NCI-H2107 (cell line): ENCODE measurements at regions not wholly inside any gene's neighbourhood (a gene's known extent, or its start where the extent isn't known, plus 50 kb on each side); places are given as distances from the start of the nearest gene placed in this dataset.

Experiments used
- DNase-seq: peaks from one replicate; lab custom pipeline; 2025; lab: John Stamatoyannopoulos, UW

- DNase-seq: no peak
Measured at GRCh38 chr2:216553482-216554240, 55.0 kb downstream of the RPL37A start.

GRCh38 chr2:216554286-216554685 lies 55.6 kb downstream of the RPL37A start:
- DNase-seq: no peak

GRCh38 chr2:216554755-216555154 lies 56.1 kb downstream of the RPL37A start:
- DNase-seq: peak; percentile 26

GRCh38 chr2:216555274-216555673 lies 56.6 kb downstream of the RPL37A start:
- DNase-seq: peak; percentile 44

- no peak for DNase-seq
Measured at GRCh38 chr2:216556202-216556601, 57.6 kb downstream of the RPL37A start.

- no peak for DNase-seq
Measured at GRCh38 chr2:216557413-216557812, 58.8 kb downstream of the RPL37A start.

- DNase-seq: no peak
Measured at GRCh38 chr2:216557820-216558219, 59.2 kb downstream of the RPL37A start.

- DNase-seq: no peak
Measured at GRCh38 chr2:216559625-216560156, 61.0 kb downstream of the RPL37A start.

- DNase-seq: no peak
Measured at GRCh38 chr2:216560838-216561270, 62.2 kb downstream of the RPL37A start.

GRCh38 chr2:216562696-216563435 lies 64.2 kb downstream of the RPL37A start:
- DNase-seq: no peak

- DNase-seq: no peak
Measured at GRCh38 chr2:216563646-216564045, 65.0 kb downstream of the RPL37A start.

- no peak for DNase-seq
Measured at GRCh38 chr2:216564611-216565010, 66.0 kb downstream of the RPL37A start.

- DNase-seq: no peak
Measured at GRCh38 chr2:216565956-216566355, 67.3 kb upstream of the IGFBP2 start.

GRCh38 chr2:216568576-216568975 lies 64.6 kb upstream of the IGFBP2 start:
- DNase-seq: no peak

GRCh38 chr2:216569765-216570164 lies 63.5 kb upstream of the IGFBP2 start:
- no peak for DNase-seq

- DNase-seq: no peak
Measured at GRCh38 chr2:216570357-216570756, 62.9 kb upstream of the IGFBP2 start.

GRCh38 chr2:216571178-216571908 lies 61.9 kb upstream of the IGFBP2 start:
- DNase-seq: no peak

- no peak for DNase-seq
Measured at GRCh38 chr2:216571909-216572513, 61.2 kb upstream of the IGFBP2 start.

GRCh38 chr2:216572582-216573578 lies 60.3 kb upstream of the IGFBP2 start:
- no peak for DNase-seq

- no peak for DNase-seq
Measured at GRCh38 chr2:216574046-216574445, 59.2 kb upstream of the IGFBP2 start.

GRCh38 chr2:216574586-216574985 lies 58.6 kb upstream of the IGFBP2 start:
- DNase-seq: no peak
